ENCODE measurements at regions not wholly inside any gene's neighbourhood (a gene's known extent, or its start where the extent isn't known, plus 50 kb on each side); places are given as distances from the start of the nearest gene placed in this dataset.

DNA sequence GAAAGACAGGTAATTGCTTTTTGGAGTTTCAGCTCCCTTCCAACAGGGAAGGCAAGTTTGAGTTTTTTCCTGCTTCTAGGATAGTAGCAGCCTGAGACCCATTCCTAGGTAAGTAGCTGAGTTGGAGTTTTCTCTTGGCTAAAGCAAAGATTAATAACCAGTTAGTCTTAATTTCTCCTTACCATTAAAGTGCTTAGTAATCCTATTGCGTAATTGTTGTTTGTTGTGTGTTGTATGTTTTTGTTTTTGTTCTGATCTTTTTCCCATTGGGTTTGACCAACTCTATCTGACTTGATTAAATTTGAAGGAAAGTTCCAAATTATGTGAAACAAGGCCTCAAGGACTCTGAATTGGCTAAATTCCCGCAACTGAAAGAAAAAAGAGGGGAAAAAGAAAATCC is 83.5 kb downstream of the TBX22 start:
- no peak for DNase-seq (ENCODE audit: low read depth in 2 of 2)

DNA sequence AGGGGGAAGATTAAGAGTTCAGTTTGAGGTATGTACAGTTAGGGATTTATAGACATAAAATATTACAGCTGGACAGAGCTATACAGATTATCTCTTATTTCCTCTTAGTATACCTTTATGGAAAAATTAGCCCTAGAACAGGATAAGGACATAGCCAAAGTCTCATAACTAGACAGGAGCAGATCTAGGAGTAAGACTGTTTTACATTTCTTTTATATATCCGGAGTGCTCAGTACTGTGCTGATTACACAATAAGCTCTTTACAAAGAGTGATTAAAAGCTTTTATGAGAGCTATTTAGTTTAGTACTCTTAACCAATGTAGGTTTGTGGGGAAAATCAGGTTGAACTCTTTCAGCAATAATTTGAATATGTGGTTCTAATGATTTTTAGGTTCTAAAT is 105.8 kb downstream of the TBX22 start:
- DNase-seq (ENCODE audit: low read depth in 2 of 2), result no peak

DNA sequence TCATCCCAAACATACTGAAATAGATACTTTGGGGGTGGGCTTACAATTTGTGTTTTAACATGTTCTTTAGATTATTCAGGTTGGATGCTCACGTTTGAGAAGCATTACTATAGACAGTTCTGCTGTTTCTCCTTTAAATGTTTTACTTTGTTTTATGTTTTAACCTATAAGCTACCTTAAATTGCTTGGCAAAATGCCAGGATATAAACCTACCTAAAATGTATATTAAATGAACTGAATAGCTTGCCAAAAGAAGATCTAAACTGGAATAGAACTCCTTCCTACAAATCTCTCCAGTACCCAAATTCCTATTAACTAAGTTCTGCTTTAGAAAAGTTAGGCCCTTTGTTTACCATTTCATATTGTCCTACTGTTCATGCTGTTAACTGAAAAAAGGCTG is 124.4 kb downstream of the TBX22 start:
- DNase-seq (ENCODE audit: low read depth in 2 of 2), result no peak

DNA sequence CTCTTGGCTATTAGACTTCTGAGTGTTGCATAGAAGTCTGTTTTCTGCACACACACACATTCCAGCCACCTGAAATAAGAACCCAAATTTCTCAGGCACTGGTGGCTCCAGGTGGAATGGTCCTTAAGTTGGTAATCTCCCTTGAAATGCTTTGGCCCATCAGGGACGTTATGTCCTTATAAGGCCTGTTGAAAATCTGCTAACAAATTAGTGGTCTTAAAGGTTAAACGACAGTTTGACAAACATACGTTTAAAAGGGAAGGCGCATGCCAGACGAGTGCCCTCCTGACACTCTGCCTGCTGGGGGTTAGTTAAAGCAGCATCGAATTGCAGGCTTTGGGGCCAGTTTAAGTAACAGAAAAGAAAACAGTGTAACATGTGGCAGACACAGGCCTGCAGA is 125.0 kb downstream of the TBX22 start:
- DNase-seq (ENCODE audit: low read depth in 2 of 2), result no peak

DNA sequence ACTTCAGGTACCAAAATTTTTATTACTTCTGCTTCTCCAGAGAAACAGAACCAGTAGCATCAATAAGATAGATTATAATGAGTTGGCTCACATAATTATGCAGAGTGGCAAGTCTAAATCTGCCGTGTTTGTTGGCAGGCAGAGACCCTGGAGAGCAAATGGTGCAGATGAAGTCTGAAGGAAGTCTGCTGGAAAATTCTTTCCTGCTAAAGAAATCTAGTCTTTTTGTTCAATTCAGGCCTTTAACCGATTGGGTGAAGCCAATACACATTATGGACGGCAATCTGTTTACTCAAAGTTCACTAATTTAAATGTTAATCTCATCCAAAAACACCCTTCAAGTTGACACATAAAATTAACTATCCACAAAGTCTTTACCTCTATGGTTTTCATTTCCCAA is 156.0 kb downstream of the TBX22 start:
- DNase-seq (ENCODE audit: low read depth in 2 of 2), result no peak

DNA sequence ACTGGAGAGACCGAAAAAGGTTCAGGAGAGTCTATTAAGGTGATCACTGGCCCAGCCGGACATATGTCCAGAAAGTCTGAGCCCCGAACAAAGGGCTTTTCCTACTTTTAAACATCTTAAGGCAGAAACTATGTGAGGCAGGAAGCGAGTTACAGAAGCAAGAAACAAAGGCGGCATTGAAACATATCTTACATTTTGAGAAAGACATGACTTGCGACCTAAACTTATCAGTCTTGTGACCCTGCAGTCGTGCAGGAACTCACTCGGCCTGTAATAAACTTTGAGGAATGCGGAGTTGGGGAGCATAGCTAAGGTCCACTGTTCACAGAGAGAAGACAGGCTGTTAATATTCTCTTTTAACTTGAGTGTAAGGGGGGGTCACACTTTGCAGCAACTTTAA is 158.7 kb downstream of the TBX22 start:
- DNase-seq (ENCODE audit: low read depth in 2 of 2), result no peak

DNA sequence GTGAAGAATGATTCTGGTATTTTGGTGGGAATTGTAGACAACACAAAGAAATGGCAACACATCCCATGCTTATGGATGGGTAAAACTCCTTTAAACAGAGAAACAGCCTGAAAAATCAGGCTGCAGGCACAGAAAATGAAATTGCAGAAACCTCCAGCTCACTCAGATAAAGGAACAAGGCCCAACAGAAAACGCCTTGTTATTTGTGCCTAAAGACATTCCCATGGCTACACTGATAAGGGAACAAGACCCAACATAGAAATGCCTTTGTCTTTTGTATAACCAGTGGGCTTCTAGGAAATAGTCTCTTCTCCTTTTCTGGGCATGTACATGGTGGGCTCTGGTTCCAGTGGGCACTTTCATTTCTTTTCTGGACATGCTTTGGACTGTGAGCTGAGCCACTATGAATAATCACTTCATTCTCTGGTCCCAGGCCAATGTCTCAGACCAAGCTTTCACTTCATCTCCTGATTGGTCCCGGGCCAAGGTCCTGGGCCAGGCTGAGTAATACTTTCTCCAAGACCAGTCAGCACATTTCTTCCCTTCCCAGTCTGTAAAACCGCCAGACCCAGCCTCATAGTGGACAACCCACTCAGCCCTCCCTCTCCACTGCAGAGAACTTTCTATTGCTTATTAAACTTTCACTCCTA is 160.5 kb downstream of the TBX22 start:
- no peak for DNase-seq (ENCODE audit: low read depth in 2 of 2)

DNA sequence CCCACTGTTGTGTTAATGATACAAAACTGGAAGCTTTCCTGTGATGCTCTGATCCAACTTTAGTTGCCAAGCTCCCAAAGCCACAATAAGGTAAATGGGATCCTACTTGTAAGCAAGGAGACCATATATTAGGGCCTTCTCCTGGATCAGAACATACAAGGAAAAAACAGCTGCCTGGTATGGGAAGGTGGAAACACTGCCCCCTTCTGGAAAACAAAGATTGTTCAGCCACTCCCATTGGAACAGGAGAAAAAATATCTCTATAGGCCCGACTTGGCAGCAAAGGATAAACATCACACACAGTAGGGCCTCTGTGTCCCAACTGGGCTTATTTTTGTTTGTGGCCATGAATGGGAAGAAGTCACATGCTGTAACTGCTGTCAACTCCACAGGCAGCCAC is 166.5 kb downstream of the TBX22 start:
- no peak for DNase-seq (ENCODE audit: low read depth in 2 of 2)

DNA sequence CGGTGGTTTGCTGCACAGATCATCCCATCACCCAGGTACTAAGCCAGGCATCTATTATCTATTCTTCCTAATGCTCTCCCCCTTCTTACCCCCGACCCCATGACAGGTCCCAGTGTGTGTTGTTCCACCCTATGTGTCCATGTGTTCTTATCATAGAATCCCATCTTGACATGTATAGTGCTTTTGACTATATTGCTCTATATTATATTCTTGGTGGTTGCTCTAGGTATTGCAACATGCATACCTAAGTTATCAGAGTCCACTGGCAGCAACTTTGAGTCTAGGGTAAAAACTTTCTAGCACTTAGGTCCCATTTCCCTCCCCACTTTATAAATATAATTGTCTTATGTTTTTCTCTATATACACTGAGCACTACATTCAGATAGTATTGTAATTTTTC is 170.3 kb downstream of the TBX22 start:
- no peak for DNase-seq (ENCODE audit: low read depth in 2 of 2)

DNA sequence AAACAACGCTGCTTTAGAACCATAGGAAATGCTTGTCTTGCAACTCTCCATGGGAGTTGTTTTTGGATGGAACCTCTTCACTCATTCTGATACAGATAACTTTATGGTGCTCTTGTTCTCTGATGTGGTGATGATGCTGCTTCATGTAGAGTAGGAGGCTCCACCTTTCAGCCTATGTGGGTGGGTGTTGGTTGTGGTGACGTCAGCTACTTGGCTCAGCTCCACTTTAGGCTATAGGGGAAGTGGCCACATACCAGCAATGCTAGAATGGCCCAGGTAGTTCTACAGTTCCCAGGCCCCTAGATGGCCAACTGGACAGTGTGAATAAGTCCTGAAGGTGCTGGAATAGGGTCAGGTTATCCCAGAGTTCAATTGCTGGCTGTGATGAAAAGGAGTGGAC is 192.1 kb downstream of the TBX22 start:
- DNase-seq (ENCODE audit: low read depth in 2 of 2), result no peak

DNA sequence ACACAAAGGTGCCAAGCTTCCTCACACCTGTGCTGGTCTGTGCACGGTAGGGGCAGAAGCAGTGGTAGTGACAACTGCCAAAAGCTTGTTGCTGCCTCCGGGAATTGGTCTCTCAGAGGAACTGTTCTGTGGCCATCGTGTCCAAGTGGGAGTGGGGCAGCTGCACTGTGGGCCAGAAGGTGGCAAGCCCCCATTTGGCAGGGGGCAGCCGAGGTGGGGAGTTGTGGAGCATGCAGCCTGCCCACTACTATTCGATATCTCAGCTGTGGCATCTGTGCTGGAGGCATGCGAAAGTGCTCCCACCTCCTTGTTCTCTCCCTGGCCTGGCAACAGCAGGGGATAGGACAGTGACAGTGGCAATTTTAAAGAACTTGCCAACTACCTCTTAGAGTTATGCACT is 192.8 kb downstream of the TBX22 start:
- no peak for DNase-seq (ENCODE audit: low read depth in 2 of 2)

DNA sequence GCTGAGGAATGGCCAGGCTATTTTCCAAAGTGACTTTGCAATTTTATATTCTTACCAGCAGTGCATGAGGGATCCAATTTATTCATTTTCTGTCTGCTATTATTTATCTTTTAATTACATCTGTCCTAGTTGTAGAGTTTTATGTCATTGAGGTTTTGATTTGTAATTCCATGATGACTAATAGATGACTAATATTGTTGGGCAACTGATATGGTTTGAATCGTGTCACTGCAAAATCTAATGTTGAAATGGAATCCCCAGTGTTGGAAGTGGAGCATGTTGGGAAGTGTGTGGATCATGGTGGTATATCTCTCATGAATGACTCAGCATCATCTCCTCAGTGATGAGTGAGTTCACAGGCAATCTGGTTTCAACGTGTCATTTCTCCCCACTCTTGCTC is 201.5 kb downstream of the TBX22 start:
- DNase-seq (ENCODE audit: low read depth in 2 of 2), result no peak

DNA sequence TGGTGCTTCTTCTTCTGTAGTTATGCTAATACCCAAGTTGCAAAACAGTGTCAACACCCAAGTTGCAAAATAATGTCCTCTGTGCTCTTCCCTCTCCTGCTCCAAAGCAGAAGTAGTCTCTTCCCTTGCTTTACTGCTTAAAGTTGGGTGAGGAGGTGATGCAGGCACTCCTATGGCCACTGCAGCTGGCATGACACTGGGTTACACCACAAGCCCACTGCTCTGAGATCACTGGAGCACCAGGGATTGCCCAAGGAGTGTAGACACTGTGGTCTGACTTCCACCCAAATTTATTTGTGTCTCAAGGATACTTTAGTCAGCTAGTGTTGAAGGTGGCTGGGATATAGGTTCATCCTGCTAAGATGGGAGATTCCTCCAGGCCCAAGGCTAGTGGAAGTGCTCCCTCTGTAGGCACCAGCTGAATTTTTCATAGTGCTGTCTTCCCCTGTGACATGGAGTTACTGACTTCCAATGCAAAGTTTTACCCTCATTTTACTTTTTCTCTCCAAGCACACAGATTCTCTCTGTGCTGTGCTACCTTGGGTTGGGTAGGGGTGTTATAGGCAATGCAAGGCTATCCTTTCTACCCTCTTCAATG is 196.2 kb upstream of the TENT5D start:
- DNase-seq (ENCODE audit: low read depth in 2 of 2), result no peak

DNA sequence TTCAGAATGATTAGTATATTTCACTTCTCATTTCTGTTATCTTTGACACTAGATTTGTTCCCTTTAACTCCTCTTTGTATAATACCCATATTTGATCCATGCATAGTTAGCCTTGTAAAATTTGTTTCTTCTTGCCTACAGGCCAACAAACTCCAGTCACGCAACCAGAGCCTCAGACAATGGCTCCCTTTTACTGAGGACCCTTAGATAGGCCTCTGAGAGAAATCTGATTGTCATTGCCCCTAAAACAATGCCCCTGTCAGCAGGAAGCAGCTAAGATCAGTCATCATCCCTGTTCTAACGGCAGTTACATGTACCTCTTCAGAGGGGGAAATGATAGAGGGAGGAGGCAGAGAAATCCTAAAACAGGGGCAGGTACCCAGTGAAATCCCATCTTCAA is 190.6 kb upstream of the TENT5D start:
- DNase-seq (ENCODE audit: low read depth in 2 of 2), result no peak

DNA sequence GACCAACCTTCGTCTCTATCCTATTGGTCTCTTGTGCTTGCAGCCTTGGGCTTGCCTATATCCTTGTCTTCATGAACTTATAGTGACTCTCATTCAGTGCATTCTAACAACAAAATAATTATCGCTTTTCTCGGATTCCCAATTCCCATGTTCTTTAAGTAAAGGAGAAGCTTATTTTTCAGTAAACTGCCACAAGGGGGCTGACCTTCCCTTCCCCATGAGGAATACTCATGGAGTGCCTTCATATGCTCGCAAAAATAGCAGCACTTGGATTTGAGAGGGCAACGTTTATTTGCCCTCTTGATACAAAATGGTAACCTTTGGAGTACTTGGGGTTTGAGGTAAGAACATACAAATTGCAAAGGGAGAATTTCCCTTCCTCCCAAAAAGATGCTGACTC is 183.2 kb upstream of the TENT5D start:
- no peak for DNase-seq (ENCODE audit: low read depth in 2 of 2)

DNA sequence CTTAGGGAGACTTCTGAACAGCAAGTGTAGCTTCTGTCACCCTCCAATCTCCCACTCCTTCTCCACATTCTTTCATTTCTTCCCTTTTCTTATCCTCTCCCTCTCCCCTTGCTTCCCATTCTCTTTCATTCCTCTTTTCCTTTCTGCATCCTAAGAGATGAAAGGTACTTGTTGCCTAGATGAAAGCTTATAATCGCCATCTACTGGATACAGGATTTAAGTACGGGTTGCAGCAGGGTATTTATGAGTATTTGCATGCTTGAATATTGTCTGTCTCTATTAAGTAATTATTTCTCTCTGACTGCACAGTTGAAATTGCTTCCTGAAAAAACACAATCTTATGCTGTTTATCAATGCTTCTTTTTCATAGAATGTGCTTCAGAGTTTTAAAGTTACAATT is 174.0 kb upstream of the TENT5D start:
- DNase-seq (ENCODE audit: low read depth in 2 of 2), result no peak

DNA sequence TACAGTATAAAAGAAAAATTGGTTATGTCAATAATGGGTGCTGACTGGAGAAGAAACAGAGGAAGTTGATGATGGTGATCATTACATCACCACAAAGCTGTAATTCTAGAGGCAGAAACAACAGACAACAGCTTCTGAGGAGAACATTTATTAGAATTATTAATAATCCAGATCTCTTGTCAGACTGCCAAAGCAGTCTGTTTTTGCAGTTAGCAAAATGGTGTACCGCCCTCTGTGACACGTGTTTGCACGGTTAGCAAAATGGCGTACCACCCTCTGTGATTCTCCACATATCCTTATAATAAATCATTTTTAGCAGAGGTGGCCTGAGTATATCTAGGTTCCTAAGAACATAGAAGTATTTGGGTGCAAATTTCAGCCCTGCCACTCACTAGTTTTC is 154.0 kb upstream of the TENT5D start:
- no peak for DNase-seq (ENCODE audit: low read depth in 2 of 2)

DNA sequence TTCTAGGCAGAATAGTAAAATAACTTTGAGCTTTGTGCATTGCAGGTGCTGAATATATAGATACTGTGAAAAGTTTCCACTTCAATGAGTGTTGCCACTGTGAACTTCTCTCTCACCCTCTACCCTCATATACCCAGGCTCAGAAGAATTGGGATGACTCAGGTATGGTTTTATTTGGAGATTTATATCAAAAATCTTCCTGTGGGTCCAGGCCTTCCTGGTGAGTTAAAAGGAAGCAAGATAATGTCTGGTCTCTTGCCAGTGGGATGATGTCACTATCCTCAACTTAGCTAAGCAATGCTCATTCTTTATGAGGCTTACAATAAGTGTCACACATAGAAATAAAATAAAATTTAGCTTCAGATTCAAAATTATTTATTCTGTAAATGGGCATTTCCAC is 153.3 kb upstream of the TENT5D start:
- DNase-seq (ENCODE audit: low read depth in 2 of 2), result no peak

DNA sequence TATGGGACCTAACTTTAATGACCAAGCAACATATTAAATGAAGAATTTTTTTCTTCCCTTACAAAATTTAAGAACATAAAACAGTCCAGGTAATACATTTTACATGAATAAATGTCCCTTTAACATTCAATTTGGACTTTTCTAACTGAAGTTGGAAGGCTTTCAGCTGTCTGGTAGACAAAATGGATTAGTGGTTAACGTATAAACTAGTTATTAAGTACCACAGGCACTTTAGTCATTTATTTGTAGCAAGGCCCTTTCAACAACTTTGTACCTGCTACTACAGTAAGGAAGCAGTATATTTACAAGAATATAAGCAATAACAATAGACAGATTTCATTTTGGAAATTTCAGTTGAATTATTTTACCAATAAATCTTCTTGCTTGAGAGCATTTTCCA is 152.5 kb upstream of the TENT5D start:
- DNase-seq (ENCODE audit: low read depth in 2 of 2), result no peak

DNA sequence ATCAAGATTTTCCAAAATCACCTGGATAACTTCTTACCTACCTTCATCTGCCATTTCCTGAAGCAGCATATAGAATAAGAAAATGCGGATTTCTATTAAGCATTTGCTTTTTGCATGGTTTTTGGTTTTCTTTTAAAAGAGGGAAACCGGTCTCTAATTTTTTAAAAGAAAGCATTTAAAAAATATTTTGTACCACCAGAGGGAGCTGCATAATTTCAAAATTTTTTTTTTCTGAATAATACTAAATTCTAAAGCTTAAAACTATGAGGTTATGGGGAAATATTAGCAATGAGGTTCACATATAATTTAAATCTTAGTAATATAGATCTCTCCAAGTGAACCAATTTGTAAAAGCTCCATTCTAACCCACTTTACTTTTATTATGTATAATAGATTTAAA is 137.7 kb upstream of the TENT5D start:
- no peak for DNase-seq (ENCODE audit: low read depth in 2 of 2)

DNA sequence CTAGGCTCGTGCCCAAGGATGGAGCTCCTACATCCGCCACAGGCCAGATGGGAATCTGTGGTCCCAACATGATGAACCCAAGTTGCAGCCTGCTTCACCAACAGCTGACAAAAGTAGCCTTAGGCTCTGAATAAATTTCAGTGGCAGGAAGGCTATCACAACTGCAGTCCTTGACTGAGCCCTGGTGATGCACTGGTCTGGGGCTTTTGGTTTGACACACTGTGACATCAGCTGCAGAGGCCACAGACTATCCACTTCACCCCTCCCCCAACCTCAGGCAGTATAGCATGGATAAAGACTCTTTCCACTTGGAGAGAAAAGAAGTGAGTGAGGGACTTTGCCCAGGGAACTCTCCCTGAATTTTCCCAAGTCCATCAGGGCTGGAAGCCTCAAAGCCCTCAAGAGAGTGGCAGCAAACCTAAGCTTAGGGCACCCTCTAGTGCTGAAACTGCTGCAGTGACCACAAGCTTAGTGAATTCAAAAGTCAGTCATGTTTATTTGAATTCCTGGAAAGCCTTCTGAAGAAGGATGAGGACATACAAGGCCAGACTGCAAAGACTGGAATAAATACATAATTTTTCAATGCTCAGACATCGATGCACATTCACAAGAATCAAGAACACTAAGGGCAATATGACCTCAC is 135.0 kb upstream of the TENT5D start:
- no peak for DNase-seq (ENCODE audit: low read depth in 2 of 2)

DNA sequence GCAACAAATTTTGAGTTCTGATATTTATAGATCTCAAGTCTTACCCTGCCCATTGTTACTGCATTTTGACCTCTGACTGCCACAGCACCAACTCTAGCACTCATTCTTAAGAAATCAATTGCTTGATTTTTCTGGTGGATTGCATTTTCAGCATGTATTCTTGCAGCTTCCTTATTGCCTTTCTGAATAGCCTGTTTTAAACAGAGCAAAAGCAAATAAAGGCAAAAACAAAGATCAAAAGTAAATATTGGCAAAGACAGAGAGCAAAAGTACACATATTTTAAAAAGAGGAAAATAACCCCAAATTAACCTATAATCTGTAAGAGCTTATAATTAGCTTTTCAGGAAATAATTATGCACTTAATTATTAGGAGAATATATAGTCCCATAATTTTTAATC is 129.4 kb upstream of the TENT5D start:
- DNase-seq (ENCODE audit: low read depth in 2 of 2), result no peak

DNA sequence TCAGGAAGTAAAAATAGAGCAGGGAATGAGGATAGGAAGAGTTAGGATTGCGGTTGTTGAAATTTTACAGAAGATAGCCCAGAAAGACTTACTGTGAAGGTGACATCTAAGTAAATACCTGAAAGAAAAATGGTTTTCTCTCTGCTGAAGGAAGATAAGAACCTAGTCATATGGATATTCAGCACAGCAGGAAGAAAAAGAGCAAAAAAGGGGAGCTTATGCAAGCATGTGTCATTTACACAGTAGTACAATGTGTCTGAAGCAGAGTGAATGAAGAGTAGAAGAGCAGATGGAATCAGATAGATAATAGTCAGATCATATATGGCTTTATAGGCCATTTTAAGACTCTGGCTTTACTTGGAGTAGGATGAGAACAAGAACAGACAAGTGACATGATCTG is 126.9 kb upstream of the TENT5D start:
- no peak for DNase-seq (ENCODE audit: low read depth in 2 of 2)

DNA sequence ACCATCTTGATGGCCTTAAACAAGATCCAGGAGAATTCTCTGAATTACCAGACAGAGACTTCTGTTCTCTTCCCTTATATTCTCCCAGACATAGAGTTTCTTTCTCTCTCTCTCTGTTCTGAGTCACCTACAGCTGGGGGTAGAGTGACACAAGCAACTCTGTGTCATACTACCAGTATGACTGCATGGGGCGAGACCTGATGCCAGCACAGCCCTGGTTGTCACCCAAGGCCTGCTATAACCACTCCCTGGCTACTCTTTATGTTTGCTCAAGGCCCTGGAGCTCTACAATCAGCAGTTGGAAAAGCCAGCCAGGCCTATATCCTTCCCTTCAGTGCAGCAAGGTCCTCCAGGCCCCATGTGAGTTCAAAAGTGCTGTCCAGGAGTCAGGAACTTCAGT is 114.2 kb upstream of the TENT5D start:
- no peak for DNase-seq (ENCODE audit: low read depth in 2 of 2)
